ENCODE measurements at regions not wholly inside any gene's neighbourhood (a gene's known extent, or its start where the extent isn't known, plus 50 kb on each side); places are given as distances from the start of the nearest gene placed in this dataset.

- TF ChIP-seq POU5F1 (IDR thresholded peaks at IDR 0.05; ENCODE audit: low read depth, low read length) (no peak), HDAC6 (IDR thresholded peaks at IDR 0.05; ENCODE audit: low read depth, low read length) (no peak), MAX (IDR thresholded peaks at IDR 0.05) (no peak), CBX8 (IDR thresholded peaks at IDR 0.05; ENCODE audit: borderline replicate concordance, low read depth, low read length) (no peak), CHD1 (IDR thresholded peaks at IDR 0.05; ENCODE audit: low read depth, low read length) (no peak), CREB1 (IDR thresholded peaks at IDR 0.05) (no peak), USF2 (IDR thresholded peaks at IDR 0.05; ENCODE audit: low read length) (no peak)
These were observed 187.3 kb downstream of the MELK start (continued) for GRCh38 chr9:36759976-36760375.

Data from H1 (cell line).